HG02759 (cell line): ENCODE measurements at regions not wholly inside any gene's neighbourhood (a gene's known extent, or its start where the extent isn't known, plus 50 kb on each side); places are given as distances from the start of the nearest gene placed in this dataset.

Experiments used
- ATAC-seq: cut with Tn5 transposase; IDR thresholded peaks from one replicate; pipeline ENCODE4 v1.9.1; 2021; ENCODE audit warnings: mild to moderate bottlenecking, moderate library complexity; ENCODE audit not compliant: unreplicated experiment

DNA sequence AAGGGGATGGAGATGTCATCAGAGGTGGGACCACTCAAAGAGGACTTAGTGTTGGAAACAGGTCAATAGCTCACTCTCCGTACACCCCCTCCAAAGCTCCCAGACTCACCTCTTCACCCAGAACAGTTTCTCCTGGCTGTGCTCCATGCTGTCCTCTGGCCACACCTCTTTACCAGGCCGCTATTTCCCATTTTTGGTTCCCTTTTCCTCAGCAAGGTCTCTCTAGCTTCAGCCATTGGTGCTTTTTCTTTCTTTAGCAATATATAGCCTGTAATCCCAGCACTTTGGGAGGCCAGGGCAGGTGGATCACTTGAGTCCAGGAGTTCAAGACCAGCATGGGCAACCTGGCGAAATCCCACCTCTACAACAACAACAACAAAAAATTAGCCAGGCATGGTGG lies 123.6 kb upstream of the SMAD3 start:
- ATAC-seq: no peak

DNA sequence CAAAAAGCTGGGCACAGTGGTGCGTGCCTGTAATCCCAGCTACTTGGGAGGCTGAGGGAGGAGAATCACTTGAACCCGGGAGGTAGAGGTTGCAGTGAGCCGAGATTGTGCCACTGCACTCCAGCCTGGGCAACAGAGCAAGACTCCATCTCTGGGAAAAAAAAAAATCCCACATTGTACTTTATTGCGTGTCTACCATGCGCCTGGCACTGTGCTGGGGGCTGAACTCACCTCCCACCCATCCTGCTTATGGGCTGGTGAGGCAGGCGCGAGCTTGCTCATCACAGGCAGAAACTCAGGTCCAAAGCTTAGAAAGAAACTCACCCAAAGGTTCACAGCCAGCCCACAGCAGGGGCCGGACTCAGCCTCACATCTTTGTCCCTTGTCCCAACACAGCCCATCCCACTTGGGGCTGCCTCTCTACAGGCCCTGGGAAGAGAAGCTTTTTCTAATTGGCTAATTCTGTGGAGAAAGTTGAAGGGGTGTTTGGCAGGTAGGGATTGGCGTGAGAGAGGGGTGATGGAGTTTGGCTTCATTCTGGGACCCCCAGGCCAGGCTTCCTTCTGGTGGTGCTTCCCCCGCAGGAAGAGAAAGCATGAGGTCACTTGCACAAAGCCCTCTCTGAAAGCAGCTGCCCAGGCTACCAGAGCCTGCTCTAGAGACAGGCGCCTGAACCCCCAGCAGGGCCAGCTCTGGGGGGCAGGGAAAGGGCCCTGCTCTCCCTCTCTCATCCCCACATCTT lies 122.6 kb upstream of the SMAD3 start:
- no peak for ATAC-seq

DNA sequence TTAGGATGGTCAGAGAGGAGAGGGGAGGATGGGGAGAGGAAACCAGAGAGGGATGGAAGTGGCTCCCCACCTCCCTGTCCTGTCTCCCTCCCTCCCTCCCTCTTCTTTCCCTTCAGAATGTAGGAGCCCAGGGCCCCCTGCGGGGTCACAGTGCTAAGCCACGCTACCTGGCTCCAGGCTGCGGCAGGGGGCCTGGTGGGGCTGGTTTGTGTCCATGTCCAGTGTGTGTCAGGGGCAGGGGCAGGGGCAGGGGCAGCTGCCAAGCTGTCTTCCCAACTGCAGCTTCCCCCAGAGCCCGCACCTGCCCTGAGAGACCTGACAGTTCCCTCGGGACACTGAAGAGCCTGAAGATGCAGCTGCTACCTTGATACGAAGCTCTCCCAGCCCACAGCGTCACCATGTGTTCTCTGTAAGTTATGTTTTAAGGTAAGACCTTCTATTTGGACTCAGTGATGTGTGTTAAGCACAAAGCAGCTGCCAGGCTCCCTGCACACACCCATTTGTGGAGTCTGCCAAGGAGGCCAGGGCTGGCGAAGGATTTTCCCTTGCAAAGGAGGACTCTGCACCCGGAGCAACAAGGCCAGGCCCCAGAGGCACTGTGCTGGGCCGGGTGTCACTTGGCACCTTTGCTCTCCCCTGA lies 121.8 kb upstream of the SMAD3 start:
- ATAC-seq: no peak

DNA sequence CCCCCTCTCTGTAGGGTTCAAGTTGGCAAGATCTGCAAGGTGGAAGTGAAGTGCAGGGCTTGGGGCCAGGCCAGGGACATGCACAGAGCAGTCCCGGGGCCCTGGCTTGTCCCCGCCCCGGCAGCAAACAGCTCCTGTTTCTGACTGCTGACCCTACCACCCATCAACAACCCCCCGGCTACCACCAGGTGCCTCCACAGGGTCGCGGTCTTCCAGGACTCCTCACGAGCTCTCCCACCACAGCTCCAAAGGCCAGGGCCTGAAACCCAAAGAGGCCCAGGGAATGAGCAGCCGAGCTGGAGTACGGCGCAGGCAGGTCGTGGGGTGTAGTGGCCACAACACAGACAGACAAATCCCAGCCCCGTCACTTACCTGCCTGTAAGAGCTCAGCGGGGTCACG lies 121.3 kb upstream of the SMAD3 start:
- ATAC-seq: no peak

DNA sequence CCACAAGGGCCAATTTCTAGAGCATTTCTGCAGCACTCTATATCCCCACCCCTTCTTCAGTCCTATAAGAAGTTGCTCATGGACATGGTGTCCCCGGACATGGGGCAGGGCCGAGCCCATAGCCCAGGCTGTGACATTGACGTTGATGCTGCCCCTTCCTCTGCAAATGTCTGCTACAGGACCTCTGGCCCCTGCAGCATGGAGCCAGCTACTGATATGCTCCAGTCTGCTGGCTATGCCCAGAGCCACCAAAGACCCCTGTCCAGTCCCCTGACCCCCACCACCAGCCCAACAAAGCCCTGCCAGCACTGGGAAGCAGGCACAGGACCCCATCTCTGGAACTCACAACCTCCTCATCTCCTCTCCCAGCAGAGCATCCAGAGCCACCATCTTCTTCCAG lies 120.1 kb upstream of the SMAD3 start:
- no peak for ATAC-seq

DNA sequence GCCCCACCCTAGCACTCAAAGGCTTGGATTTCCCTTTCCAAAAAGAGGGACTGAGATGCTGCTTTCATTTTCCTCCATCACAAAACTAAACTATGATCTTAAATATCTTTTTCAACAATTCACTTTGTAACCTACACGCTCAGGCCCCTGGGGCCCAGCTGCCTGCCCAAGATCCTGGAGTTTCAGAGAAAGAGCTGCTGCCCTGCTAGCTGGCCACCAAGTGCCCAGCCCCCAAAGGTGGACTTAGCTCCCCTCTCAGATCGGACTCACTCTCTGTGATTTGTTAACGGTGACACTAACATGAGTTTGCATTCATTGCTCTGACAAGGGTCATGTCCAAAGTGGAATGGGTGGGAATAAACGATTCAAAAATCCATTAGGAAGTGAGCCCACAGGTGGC lies 119.6 kb upstream of the SMAD3 start:
- ATAC-seq: no peak

DNA sequence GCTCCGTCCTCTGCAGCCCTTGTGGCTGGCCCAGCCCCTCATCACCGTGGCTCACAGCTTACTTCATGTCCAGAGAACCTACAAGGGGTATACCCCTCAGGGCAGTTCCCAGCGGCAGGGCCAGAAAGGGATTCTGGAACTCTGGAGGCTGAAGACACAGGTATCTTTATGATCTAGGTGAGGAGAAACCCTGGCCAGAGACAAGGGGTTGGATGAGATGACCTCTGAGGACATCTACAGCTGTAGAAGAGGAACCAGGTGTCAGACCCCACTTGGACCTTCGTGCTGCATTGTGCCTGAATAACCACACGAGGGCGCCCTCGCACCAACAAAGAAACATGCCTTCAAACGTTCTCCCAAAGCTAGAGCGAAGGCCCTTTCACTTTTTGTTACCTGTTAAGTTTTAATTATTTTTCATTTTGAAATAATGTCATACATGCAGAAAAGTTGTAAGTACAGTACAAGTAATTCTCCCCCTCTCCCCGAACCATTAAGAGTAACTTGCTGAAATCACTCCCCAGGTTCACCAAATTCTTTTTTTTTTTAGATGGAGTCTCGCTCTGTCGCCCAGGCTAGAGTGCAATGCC lies 118.7 kb upstream of the SMAD3 start:
- ATAC-seq: no peak

DNA sequence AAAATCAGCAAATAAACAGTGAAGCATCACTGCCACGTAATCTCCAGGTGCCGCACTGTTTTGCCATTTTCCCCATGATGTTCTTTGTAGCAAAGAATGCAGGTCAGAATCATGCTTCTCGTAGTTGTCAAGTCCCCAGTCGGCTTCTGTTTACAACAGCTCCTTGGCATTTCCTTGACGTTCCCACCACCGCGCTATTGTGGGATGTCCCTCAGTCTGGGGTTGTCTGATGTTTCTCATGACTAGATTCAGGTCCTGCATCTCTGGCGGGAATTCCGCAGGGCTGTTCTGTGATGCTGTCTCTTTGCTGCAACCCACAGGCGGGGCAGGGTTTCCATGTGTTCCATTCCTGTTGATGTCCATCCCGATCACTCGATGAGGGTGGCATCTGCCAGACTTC lies 117.9 kb upstream of the SMAD3 start:
- ATAC-seq: no peak

DNA sequence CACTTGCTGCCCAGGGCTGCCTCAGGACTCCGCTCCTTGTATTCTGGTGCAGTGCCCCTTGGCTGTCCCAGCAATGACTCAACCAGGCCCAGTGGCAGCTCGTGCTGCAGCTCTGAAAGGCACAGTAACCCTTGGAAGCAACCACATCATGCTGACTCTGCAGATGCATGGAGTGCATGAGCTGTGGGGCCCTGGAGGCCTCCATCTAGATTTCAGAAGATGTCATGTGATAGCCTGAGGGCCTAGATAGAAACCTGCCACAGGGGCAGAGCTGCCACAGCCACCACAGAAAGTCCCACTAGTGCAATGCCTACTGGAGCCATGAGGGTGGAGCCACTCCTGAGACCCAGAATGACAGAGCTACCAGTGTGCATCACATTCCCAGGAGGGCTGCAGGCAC lies 117.1 kb upstream of the SMAD3 start:
- ATAC-seq: no peak

DNA sequence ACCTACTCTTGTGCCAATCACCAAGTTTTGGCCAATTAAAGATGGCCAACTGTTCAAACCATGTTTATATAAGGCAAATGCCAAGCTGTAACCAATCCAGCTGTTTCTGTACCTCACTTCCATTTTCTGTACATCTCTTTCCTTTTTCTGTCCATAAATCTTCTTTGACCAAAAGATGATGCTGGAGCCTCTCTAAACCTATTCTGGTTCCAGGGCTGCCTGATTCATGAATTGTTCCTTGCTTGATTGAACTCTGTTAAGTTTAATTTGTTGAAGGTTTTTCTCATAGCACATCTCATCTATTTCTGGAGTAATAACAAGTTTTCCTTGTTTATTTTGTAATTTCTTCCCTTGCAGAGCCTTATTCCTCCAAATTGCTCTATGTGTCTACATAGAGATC lies 115.3 kb upstream of the SMAD3 start:
- no peak for ATAC-seq

DNA sequence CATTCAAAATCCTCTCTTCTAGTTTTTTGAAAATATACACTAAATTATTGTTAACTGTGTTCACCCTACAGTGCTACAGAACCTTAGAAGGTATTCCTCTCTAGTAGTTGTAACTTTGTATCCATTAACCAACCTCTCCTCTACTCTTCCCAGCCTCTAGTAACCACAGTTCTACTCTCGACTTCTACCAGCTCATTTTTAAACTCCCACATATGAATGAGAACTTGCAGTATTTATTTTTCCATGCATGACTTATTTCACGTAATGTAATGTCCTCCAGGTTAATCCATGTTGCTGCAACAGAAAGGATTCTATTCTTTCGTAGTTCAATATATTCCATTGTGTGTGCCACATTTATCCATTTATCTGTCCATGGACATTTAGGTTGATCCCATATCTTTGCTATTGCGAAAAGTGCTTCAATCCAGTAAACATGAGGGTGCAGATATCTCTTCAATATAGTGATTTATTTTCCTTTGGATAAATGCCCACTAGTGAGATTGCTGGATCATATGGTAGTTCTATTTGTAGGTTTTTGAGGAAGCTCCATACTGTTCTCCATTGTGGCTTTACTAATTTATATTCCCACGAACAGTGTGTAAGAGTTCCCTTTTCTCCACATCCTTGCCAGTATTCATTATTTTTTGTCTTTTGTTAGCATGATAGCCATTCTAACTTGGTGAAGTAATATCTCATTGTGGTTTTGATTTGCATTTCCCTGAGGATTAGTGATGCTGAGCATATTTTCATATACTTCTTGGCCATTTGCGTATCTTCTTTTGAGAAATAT lies 113.7 kb upstream of the SMAD3 start:
- ATAC-seq: no peak

DNA sequence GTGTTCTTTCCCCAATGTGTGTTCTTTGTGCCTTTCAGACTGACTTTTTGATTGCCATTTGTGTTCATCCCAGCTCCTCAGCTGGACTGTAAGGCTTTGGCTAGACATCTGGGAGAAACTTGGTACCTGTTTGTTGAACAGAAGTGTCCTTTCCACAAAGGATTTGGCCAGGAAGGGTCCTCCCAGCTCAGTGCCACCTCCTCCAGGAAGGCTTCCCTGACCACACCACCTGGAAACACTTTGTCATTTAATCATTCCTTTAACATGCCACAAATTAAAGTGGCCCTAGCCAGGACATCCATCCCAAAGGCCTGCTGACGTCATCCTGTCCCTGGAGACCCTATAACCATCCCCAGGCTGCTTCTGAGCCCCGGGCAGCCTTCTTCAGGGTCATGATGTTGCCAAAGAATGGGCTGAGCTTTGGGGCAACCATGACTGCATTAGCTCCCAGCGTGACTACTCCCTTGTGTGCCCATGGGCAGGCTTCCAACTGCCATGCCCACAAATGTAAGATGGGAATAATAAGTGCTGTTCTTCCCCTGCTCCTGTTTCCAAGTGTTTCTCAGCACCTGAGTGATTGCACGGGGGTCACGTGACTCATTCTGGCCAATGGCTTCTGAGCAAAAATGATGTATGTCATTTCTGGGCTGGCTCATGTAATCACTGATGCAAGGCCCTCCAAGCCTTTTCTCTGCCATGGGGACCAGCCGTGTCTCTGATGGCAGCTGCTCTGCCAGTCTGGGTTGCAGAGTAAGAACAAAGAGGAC lies 112.5 kb upstream of the SMAD3 start:
- no peak for ATAC-seq

DNA sequence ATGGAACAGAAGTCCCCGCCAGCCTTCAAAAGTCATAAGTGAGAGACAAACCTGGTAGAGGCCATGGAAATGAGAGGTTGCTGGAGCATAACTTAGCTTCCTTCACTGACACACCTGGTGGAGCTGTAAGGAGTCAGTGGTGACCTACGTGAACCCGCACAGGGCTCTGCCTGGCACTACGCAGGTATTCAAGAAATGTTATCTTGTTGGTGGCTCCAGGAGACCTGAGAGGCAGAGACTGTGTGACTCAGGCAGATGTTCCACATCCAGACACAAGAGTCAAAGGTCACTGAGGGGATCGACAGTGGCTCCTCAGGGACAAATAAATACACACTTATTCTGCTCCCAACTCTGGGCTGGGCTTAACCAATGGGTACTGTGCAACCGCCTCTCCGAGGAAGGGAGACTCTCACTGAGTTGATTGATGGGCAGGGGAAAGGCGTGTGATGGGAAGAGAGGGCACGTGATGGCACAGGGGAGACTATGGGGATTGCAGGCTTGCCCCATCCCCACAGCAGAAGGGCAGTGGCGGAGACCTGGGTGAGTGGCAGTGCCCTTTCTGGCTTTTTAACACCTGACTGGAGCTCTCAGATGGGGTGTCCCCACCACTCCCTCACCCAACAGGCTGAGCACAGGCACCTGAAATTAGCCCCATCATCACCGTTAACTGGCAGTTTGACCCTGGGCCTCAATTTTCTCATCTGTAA lies 111.7 kb upstream of the SMAD3 start:
- ATAC-seq: no peak

DNA sequence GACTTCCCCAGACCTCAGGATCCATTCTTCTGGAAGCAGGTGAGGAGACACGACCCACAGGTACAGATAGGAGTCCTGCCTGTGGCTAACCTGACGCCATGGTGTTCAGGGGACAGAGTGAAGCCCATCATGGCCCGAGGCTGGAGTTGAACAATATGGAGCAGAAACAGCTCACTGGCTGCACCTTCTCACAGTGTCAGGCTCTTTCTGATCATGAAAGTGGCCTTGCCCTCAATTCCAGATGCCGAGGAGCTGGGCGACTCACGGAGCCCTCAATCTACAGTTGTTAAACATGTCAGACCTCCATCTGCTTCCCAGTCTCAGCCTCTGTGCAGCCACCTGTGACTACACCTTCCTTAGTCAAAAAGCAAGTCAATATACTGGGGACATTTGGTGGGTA lies 110.8 kb upstream of the SMAD3 start:
- ATAC-seq: no peak

DNA sequence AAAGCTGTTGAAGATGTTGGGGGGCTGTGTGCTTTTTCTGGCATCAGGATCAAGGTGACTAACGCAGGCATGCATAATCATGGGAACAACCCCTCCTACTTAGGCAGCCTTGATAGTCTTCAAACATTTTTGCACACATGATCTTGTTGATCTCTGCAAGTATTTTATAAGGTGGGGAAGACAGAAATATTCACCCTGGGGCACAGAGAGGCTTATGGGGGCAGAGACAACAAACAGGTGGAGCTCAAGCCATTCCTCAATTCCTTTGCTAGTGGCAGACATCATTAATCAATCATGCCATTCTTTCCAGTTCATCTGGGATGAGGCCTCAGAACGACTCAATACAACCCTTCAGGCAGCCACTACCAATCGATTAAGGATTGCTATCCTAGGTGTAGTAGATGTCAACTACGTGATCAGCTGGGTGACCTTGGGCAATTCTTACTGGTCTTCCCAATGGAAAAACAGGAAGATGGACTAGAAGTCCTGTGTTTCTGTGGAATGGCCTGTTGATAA lies 110.3 kb upstream of the SMAD3 start:
- no peak for ATAC-seq

DNA sequence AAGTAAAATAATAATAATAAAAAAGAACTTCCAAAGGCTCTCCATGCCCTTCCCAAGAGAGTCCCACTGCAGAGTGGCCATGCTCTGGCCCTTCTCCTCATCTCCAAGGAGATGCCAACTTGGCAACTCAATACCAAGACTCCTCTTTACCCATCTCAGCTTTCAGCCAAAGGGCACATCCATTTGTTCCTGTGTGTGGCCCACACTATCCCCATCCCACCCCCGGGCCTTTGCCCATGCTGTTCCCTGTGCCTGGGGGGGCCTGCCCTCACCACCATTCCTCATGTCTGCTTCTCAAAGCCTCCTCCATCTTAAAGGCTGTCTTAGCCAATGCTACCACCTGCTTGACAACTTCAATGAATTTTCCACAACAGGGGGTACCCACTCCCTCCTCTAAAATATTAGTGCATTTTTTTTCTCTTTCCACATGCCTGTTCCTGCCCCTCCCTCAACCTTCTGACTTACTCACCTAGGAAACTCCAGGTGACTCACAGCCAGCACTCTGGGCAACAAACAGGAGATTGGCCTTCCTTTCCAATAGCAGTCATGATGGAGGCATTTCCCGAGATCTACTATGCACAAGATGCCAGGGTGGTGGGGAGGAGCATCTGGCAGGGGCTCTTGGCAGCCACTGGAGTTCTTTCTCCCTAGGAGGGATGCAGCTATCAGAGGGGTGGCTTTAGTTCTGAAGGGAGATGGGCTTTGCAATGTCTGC lies 109.4 kb upstream of the SMAD3 start:
- ATAC-seq: no peak

DNA sequence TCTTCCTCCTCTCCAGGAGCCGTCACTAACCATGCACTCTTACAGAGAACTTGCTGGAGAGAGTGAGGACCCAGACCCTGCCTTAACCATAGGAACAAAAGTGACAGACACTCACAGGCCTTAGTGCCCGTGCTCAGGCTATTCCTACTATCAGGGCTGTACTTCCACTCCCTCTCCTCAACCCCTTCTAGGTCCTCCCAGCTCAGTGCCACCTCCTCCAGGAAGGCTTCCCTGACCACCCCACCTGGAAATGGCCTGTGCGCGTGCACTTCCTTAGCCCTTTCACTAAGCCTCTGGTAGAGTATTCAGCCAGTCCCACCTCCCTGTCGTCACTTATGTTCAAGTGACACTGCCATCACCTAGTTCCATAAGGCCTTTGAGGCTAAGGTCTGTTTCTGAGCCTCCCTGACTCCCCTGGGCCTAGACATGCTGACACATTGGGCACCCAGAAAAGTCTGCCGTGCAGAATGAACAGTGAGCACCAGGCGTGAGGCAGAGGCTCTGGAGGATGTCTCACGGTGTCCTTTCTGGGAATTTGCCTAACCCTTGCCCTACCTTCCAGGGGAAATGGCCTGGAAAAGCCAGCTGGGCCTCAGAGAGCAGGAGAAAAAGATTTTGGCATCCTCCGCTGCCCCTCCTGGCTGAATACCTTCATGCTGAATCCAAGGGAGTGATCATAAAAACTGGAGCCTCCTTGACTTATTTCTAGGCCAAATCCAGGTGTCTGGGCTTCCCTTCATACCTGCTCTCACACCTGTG lies 108.6 kb upstream of the SMAD3 start:
- ATAC-seq: no peak

DNA sequence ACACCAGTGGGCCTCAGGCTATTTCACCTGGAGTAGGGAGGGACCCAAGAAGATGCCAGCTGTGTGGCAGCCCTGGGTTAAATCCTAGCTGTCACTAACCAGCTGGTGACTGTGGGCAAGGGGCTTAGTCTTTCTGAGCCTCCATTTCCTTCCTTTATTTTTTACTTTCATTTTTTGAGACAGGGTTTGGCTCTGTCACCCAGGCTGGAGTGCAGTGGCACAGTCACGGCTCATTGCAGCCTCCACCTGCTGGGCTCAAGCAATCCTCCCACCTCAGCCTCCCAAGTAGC lies 108.0 kb upstream of the SMAD3 start:
- no peak for ATAC-seq

DNA sequence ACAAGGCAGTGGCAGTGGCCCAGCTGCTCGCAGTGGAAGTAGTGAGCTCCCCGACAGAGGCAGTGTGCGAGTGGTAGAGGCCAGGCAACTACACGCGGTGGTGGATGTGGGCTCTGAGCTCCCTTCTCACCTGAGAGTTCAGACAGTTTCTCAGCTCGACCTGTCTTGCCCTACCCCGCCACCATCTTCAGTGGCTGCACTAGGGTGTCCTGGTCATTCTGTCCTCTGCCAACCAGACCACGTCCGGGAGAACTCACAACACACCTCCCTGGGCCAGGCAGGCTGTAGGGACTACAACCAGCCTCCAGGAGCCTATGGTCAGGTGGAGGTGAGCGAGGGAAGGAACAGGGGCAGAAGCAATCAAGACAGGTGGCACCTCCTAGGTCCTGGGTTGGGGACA lies 106.3 kb upstream of the SMAD3 start:
- ATAC-seq: no peak
